GM12878 (cell line): ENCODE measurements at regions not wholly inside any gene's neighbourhood (a gene's known extent, or its start where the extent isn't known, plus 50 kb on each side); places are given as distances from the start of the nearest gene placed in this dataset.

Experiments
- ATAC-seq: fragments of 200-7000 bp; cut with Tn5 transposase; 3 replicates; pipeline ENCODE4 v1.9.1; 2020; ENCODE audit warnings: mild to moderate bottlenecking, moderate library complexity
- BruUV-seq: library from RNA; stranded (reverse); fragments of 400-500 nt; replicated peaks from 2 replicates; lab custom pipeline; 2021; lab: Mats Ljungman, UMichigan
- CTCF ChIA-PET: fragments of 300-600 bp; sonication (Branson Sonifier 250); formaldehyde crosslinking; extraction: SDS; loops from one replicate; lab custom pipeline; 2021; ENCODE audit warnings: inconsistent platforms; lab: Yijun Ruan, JAX
- POLR2A ChIA-PET: fragments of 350-600 bp; formaldehyde crosslinking; extraction: SDS; loops from one replicate; lab custom pipeline; 2021; ENCODE audit warnings: inconsistent platforms; lab: Charles Lee
- RAD21 ChIA-PET: fragments of 300-600 bp; sonication (Branson Sonifier 250); formaldehyde crosslinking; loops from one replicate; lab custom pipeline; 2023; ENCODE audit warnings: antibody characterized with exemption; ENCODE audit not compliant: unreplicated experiment; lab: Charles Lee
- SMC1A ChIA-PET: fragments of 300-600 bp; sonication (Branson Sonifier 250); formaldehyde crosslinking; loops from one replicate; lab custom pipeline; 2023; ENCODE audit not compliant: unreplicated experiment, uncharacterized antibody; lab: Charles Lee
- DNase-seq: peaks from one replicate; pipeline ENCODE4 v3.0.0-alpha.2; 2011; ENCODE audit warnings: low read depth, low spot score
- FAIRE-seq: peaks from 3 replicates; lab custom pipeline; 2011; peaks lifted over from hg19 to GRCh38; lab: Jason Lieb, UNC
- H2AFZ ChIP-seq: 2 replicates; pipeline ENCODE4 v1.6.0; 2011; ENCODE audit warnings: low read depth, low read length, control low read depth; ENCODE audit not compliant: control insufficient read depth
- H3K27ac ChIP-seq: 2 replicates; pipeline ENCODE4 v1.5.1; 2011; ENCODE audit warnings: control low read depth; ENCODE audit not compliant: control insufficient read depth, insufficient read depth
- H3K27me3 ChIP-seq, 2 experiments: replicated peaks in 1 of 2; 2 replicates each; pipeline versions ENCODE4 v1.6.0 to v1.6.1; 2011; ENCODE audit warnings: low read length in 1 of 2; ENCODE audit not compliant: control insufficient read depth in 2 of 2, insufficient read depth in 2 of 2
- H3K36me3 ChIP-seq, 2 experiments: 2 replicates each; pipeline ENCODE4 v1.5.1; 2011; ENCODE audit warnings: low read length in 1 of 2; ENCODE audit not compliant: control insufficient read depth in 2 of 2, insufficient read depth in 2 of 2
- H3K4me1 ChIP-seq: 2 replicates; pipeline ENCODE4 v1.6.1; 2011; ENCODE audit warnings: mild to moderate bottlenecking, low read length, moderate library complexity, mixed read lengths; ENCODE audit not compliant: control insufficient read depth, insufficient read depth
- H3K4me2 ChIP-seq: 2 replicates; pipeline ENCODE4 v1.6.0; 2011; ENCODE audit warnings: control low read depth; ENCODE audit not compliant: control insufficient read depth, insufficient read depth
- H3K4me3 ChIP-seq: fragments of 200-600 bp; sonication (generic); 2 replicates; pipeline ENCODE4 v1.5.1; 2016
- H3K79me2 ChIP-seq: 2 replicates; pipeline ENCODE4 v1.6.0; 2011; ENCODE audit warnings: low read length; ENCODE audit not compliant: control insufficient read depth, insufficient read depth
- H3K9ac ChIP-seq: 2 replicates; pipeline ENCODE4 v1.8.0; 2011; ENCODE audit warnings: low read length, control low read depth, mixed read lengths; ENCODE audit not compliant: control insufficient read depth, insufficient read depth
- H3K9me3 ChIP-seq: replicated peaks from 3 replicates; pipeline ENCODE4 v1.5.1; 2011; ENCODE audit warnings: mild to moderate bottlenecking, low read length; ENCODE audit not compliant: control insufficient read depth, insufficient read depth
- H4K20me1 ChIP-seq: 2 replicates; pipeline ENCODE4 v1.6.0; 2011; ENCODE audit not compliant: control insufficient read depth, insufficient read depth
- BCLAF1 ChIP-seq: fragments of 450-650 bp; IDR thresholded peaks from 2 replicates; pipeline ENCODE4 v1.6.1; 2017; ENCODE audit warnings: antibody characterized with exemption, mild to moderate bottlenecking, moderate library complexity
- CBFB ChIP-seq: IDR thresholded peaks from 2 replicates; pipeline ENCODE4 v1.6.1; 2016; ENCODE audit warnings: antibody characterized with exemption, low read depth
- IRF5 ChIP-seq: fragments of 450-650 bp; IDR thresholded peaks from 2 replicates; pipeline ENCODE4 v1.6.1; 2017; ENCODE audit warnings: borderline replicate concordance
- MAX ChIP-seq: IDR thresholded peaks from 2 replicates; pipeline ENCODE4 v1.6.1; 2012; ENCODE audit warnings: low read depth, low read length, improper control_type of control experiment
- NFXL1 ChIP-seq: fragments of 450-650 bp; IDR thresholded peaks from 2 replicates; pipeline ENCODE4 v1.6.1; 2017; ENCODE audit warnings: antibody characterized with exemption, mild to moderate bottlenecking, borderline replicate concordance
- PBX3 ChIP-seq: IDR thresholded peaks from 2 replicates; pipeline ENCODE4 v1.6.1; 2011; ENCODE audit warnings: mild to moderate bottlenecking, low read depth, low read length, moderate library complexity; ENCODE audit not compliant: insufficient replicate concordance
- PKNOX1 ChIP-seq: fragments of 450-650 bp; IDR thresholded peaks from 2 replicates; pipeline ENCODE4 v1.6.1; 2016; ENCODE audit warnings: mild to moderate bottlenecking
- RAD21 ChIP-seq: IDR thresholded peaks from 2 replicates; pipeline ENCODE4 v1.6.1; 2011; ENCODE audit warnings: mild to moderate bottlenecking, low read depth, low read length, moderate library complexity; ENCODE audit not compliant: insufficient read depth
- RELA ChIP-seq: fragments of 450-650 bp; IDR thresholded peaks from 2 replicates; pipeline ENCODE4 v1.8.0; 2014; ENCODE audit warnings: borderline replicate concordance; ENCODE audit not compliant: partially characterized antibody
- WGBS: methylation state at CpG from one replicate; pipeline ENCODE4 v1.1.6; 2016; ENCODE audit warnings: low lambda C conversion rate; ENCODE audit not compliant: insufficient replicate concordance, insufficient coverage; ENCODE audit errors: missing lambda C conversion rate; 5-methylcytosine and 5-hydroxymethylcytosine counted together
- in situ Hi-C: fragments of 300-500 bp; cut with MboI; formaldehyde crosslinking; loops from 9 replicates; pipeline ENCODE4 v1.14.3; 2018; ENCODE audit warnings: mixed read lengths
- intact Hi-C: fragments of 100-400 bp; cut with micrococcal nuclease; formaldehyde crosslinking; loops from one replicate; pipeline ENCODE4 v1.14.2; 2022; ENCODE audit not compliant: unreplicated experiment

- Histone ChIP-seq H3K4me3 (no peak overlapping the region), H3K27me3 (no peaks in the 10 kb centered on the region), H3K36me3 (no peaks in the 10 kb centered on the region), H3K4me2 (no peak overlapping the region), H2AFZ (no peak overlapping the region), H3K27ac (no peak overlapping the region), H3K4me1 (no peaks in the 10 kb centered on the region), H4K20me1 (no peaks in the 10 kb centered on the region), H3K9ac (no peak overlapping the region), H3K79me2 (no peaks in the 10 kb centered on the region), H3K9me3 (no peaks in the 10 kb centered on the region)
- intact Hi-C loops = no loop called here
- CTCF ChIA-PET = no interaction called here
- BruUV-seq = no TSS peak
- SMC1A ChIA-PET = no interaction called here
- no peak for ATAC-seq
- no peak for TF ChIP-seq BCLAF1
- TF ChIP-seq PBX3 = no peak
- TF ChIP-seq PKNOX1 = no peak
- TF ChIP-seq IRF5 = no peak
- no peak for TF ChIP-seq NFXL1
- no peak for TF ChIP-seq MAX
- TF ChIP-seq RELA = no peak
- no peak for TF ChIP-seq CBFB
- no peak for TF ChIP-seq RAD21
- RAD21 ChIA-PET = no interaction called here
- in situ Hi-C loops = no loop called here
- no peak for DNase-seq
- POLR2A ChIA-PET = no interaction called here
- FAIRE-seq = no peak
- WGBS = 7% methylated on average over 6 of the region's 6 CpGs
Observed at GRCh38 chr2:167681234-167682015, 566.0 kb downstream of the STK39 start.
